ENCODE measurements at regions not wholly inside any gene's neighbourhood (a gene's known extent, or its start where the extent isn't known, plus 50 kb on each side); places are given as distances from the start of the nearest gene placed in this dataset.

DNA sequence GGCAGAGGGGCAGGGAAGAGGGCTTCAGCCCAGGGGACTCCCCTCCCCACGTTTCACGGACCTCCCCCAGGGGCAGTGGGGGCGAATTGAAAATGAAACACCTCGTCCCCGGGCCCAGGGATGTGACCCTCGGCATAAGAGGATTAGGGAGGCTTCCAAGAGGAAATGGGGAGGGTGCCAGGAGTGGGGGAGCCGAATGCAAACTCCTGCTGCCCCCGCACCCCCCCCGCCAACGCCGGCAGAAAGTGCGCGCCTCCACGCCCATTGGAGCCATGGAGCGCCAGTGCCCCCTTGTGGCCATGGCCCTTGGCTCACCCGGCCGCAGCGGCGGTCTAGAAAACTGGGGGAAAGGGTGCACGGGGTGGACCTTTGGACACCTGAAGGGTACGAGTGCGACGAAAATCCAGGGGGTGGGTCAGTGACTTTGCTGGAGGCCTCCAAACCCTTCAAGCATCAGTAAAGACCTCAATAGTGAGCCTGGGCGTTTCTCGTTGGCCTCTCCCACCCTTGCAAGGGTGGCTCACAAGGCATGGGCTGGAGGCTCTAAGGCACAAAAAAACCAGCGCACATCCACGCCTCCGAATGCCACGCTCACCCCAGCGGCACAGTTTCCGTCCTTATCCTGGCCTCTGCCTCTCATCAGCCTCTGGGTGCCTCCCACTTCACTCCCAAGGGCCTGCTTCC is 120.8 kb upstream of the PJA1 start:
- intact Hi-C loops (cut with micrococcal nuclease), result loop anchor here (10.0 kb wide), 1 partner anchor 461 kb away; the partner anchor contains the start of gene EFNB1
- DNase-seq (peak; percentile 84), ATAC-seq (peak; percentile 86)

DNA sequence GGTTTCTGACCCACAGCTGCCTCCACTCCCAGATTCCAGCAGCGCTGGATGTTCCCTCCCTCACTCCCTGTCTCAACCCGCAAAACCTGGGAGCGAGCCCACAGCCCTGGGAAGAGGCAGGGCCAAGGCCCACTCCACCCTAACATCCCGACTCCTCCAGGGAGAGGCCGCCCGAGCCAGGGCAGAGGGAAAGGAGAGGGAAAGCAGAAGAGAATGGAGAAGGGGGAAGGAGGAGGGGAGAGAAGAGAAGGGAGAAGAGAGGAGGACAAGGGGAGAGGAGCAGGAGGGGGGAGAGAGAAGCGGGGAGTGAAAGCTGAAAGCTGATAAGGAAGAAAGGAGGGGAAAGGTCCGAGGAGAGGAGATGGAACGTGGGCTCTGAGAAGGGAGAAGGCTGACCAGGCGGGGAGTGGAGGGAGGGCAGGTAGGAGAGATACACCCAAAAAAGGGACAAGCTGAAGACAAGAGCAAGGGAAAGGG is 120.2 kb upstream of the PJA1 start:
- DNase-seq, result peak; percentile 74

DNA sequence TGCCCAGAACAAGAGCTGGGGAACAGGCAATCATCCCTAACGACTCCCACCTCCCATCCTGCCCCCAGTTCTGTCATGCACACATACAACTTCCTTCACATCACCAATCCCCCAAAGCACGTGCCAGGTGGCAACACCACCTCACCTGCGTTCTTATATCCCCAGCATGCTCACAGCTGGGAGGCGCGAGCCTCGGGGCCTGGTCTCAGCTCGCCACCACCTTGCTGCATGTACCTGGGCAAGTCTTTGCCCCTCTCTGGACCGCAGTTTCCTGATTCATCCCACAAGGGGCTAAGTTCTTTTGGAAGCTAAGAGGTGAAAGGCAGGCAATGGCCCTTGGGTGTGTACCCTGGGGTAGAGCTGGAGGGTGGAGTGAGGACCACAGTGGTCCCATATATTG is 119.2 kb upstream of the PJA1 start:
- intact Hi-C loops (cut with micrococcal nuclease), result loop anchor here (10.0 kb wide), 1 partner anchor 460 kb away; the partner anchor contains the start of gene EFNB1
- DNase-seq (no peak), ATAC-seq (no peak)

More for the DNA sequence above, 120.2 kb upstream of the PJA1 start:
- intact Hi-C loops (cut with micrococcal nuclease), result loop anchor here (10.0 kb wide), 1 partner anchor 461 kb away; the partner anchor contains the start of gene EFNB1
- ATAC-seq, result peak; percentile 84

DNA sequence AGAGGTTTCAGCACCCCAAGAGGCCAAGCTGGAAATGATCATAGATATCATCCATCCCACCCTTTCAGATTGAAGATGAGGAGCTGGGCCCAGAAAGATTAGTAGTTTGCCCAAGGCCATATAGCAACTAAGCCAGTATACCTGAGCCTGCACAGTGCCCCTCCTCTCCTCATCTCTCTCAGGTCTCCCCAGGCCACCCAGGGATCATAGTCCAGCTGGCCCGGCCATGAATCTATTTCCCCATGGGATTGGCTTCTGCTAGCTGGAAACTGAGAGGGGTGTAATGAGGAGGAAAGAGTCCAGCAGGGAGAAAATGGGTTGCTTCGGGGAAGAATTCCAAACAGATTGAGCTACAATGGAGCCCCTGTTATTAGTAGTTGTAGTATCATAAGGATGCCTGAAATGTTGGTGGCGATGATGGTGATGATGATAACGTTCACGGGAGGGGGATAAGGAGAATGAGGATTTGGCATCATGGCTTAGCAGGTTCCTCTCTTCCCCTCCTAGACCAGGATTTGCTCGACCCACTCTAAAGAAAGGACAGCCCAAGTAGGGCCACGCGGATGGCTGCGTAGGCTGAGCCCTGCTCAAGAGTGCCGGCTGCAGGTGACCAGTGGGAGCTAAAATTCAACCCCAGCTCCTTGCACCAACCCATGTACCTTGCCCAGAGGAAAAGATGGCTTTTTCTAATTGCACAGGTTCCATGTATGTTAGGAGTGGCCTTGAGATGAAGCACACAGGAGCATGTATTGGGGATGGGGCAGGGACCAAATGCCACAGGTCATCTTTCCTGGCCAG is 117.8 kb upstream of the PJA1 start:
- DNase-seq (no peak), ATAC-seq (no peak)
- intact Hi-C loops (cut with micrococcal nuclease), result loop anchor here (10.0 kb wide), 1 partner anchor 458 kb away; the partner anchor contains the start of gene EFNB1

DNA sequence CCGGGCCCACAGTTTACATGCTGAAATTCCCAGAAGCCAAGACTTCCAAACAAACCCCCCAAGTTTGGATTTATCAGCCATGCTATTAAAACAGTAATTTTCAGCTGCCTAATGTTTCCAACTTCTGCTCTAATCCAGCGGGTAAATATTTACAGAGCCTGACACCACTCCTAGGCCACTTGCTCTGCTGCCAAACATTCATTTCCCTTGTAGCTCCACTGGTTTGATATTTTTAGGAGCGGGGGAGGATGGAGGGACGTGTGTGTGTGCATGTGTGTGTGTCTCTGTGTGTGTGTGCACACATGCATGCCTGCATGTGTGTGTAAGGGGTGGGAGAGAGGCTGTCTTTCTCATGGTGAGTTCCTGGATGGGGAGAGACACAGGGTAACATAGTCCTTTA is 115.7 kb upstream of the PJA1 start:
- intact Hi-C loops (cut with micrococcal nuclease), result loop anchor here (10.0 kb wide), 1 partner anchor 456 kb away; the partner anchor contains the start of gene EFNB1
- ATAC-seq, result peak; percentile 69
- no peak for DNase-seq

DNA sequence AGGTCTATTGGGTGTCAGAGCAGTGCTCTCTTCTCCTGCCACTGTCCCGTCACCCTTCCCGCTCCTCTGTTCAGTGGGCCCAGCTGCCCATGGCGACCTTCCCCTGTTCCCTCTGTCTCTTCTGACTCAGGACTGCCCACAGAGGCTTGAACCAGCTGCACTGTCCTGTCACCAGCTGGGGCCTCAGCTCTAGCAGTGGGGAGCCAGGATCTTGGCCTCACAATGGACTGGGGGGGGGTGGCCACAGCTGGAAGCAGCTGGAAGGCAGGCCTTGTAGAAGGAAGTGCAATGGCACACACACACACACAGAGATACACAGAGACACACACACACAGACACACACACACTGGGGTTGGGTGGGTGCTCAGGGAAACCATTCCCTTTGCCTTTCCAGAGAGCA is 114.0 kb upstream of the PJA1 start:
- intact Hi-C loops (cut with micrococcal nuclease), result no loop called here
- DNase-seq, result no peak
- ATAC-seq, result no peak

DNA sequence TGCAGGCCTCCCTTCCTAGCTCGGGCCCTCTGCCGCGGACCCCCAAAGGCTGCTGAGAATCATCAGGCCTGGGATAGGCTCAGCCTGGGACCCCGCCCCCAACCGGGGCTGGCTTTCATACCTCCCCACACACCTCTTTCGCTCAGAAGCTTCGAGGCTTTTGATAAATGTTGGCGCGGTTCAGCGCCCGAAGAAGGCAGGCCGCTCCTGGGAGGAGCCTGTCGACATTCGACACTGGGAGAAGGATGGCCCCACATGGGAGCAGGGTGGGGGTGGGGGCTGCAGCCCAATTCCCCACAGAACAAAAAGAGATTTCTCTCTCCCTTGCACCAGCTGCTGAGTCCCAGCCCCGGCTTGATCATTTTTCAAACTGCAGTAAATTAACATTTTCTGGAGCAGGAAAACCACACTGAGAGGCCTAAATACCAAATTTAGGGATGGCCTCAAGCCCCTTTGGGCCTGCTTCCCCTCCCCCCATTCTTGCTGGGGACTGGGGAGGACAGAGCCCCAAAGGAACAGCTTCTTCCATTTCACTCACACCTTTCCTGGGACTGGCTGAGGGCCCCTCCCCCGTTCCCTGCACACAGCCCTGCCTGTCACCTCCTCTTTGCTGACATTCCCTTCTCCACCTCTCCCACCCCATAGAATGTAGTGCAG is 112.9 kb upstream of the PJA1 start:
- ATAC-seq, result peak; percentile 63
- DNase-seq, result no peak
- intact Hi-C loops (cut with micrococcal nuclease), result no loop called here

DNA sequence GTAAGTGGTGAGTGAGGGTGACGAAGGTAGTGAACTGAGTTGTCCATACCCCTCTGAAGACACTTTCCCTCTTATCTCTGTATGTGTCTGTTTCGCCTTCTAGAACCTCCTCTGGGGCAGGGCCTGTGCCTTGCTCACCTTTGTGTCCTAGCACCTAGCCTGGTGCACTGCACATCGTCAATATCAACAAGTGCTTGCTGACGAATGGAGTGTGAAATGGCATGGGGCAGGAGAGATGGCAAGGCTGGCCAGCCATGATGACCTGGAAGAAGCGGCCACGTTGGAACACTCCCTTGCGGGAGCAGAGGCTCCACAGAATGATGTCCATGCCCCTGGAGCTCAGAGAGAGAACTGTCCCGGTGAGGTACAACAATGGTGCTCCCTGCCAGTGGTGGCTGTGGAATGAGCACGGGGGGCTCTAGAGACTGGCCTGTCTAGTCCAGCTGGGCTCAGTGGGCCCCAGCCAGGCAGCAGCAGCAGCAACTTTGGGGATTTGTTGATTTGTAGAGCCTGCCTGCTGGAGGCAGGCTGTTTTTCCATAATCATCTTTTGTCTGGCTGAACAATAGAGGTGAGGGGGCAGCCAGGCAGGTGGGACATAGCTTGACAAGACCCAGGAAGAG is 112.2 kb upstream of the PJA1 start:
- DNase-seq (no peak), ATAC-seq (no peak)
- intact Hi-C loops (cut with micrococcal nuclease), result no loop called here

DNA sequence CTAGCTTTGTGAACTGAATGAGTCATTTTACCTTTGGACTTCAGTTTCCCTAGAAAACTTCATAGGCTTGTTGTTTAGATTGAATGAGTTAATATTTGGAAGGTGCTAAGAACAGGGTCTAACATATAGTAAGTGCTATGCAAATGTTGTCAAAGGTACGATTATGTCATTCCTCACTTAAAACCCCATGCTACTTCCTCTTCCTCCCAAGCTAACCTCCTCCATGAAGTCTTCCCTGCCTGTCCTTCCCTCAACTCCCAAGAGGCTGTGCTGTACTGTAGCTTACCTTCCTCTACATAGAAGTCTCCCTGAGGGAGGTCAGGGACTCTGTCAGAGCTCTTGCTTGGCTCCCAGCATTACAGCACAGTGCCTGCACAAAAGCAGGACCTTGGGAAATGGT is 103.4 kb upstream of the PJA1 start:
- intact Hi-C loops (cut with micrococcal nuclease), result no loop called here
- ATAC-seq (no peak), DNase-seq (no peak)

DNA sequence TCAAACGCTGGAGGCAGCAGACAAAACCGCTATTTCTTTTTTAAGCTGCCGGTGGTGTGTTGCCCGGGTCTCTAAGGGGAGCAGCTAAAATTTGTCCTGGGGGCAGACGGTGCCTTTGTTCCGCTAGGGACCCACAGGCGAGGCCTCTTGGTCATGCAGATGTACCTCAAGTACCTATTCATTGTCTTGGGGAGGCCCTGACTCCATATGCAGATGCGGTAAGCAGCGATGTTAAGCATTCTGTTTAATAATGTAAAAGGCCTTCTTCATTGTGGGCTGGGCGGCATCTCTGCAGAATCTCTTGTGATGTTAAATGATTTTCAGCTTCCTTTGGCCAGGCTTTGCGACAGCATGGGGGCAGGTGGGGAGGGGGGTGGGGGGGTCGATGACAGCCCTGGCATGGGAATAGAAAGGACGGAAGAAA is 98.9 kb upstream of the PJA1 start:
- intact Hi-C loops (cut with micrococcal nuclease), result no loop called here
- DNase-seq, result no peak
- ATAC-seq, result no peak

DNA sequence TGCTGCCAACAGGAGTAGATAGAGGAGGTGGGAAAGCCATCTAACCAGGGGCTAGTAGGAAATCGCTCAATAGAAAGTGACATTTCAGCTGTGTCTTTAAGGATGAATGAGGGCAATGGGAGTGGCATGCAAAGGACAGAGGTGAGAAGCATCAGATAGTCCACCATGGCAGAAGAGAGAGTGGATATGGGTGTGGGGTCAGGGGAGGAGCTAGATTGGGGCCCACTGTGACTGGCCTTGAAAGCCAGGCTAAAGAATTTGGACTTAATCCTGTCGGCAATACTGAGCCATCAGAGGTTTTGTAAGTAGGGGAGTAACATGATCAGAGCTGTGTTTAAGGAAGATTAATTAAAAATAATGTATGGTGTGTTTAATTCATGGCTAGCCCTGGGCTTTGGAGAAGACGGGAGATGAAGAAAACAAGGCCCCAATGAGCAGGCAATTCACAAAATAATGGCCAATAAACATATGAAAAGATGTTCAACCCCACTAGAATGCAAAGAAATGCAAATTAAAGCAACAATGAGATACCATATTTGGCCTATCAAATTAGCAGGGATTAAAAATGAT is 98.1 kb upstream of the PJA1 start:
- intact Hi-C loops (cut with micrococcal nuclease), result no loop called here
- DNase-seq, result no peak
- no peak for ATAC-seq

DNA sequence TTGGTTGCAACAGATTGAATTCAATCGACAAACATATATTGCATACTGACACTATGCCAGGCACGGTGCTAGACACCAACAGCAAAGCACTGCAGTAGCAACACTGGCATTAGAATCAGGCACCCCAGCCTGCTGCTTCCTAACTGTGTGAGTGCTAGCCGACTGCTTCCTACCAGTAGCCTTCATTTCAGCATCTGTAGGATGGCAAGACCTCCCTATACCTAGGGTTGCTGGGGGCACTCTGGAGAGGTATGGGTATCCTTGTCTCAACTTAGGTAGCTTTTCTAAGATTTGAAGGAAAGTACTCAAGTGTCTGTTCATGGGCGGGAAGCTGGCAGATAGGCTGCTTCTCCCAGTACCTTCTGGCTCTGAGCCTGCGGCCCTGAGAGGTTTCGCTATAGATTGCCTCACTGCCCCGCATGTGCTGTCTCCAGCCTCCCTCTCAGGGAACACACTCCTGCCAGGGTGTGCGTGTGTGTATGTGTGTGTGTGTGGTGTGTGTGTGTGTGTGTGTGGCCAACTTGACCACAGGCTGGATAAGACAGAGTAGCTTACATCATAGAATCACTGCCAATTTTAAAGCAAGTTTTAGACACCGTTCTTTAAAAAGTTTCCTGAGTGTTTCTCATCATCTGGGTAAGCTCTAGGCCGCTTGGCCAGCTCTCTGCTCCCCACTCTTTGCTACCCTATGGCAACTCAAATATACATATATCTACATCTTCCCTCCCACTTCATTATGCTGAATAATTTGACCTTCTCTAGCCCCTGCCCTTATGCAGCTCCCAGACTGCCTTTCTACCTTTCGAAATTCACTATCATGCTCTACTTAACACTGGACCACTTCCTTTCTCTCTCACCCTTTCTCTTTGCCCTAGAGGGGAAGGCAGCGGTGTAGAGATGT is 97.0 kb upstream of the PJA1 start:
- intact Hi-C loops (cut with micrococcal nuclease), result no loop called here
- ATAC-seq, result no peak
- no peak for DNase-seq

DNA sequence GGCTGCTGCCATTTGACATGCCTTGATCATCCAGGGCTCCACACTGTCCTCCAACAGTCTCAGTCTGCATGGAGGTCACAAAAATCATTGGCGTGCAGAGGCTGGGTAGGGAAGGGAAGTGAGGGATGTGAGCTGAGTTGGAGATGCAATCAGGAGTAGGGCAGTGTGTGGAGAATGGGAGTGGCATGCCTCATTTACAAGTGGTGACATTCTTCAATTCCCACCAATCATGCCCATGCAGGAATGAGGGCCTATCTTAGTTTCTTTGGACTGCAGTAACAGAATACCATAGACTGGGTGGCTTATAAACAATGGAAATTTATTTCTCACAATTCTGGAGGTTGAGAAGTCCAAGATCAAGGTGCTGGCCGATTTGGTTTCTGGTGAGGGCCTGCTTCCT is 94.9 kb upstream of the PJA1 start:
- intact Hi-C loops (cut with micrococcal nuclease), result no loop called here
- ATAC-seq (no peak), DNase-seq (no peak)

DNA sequence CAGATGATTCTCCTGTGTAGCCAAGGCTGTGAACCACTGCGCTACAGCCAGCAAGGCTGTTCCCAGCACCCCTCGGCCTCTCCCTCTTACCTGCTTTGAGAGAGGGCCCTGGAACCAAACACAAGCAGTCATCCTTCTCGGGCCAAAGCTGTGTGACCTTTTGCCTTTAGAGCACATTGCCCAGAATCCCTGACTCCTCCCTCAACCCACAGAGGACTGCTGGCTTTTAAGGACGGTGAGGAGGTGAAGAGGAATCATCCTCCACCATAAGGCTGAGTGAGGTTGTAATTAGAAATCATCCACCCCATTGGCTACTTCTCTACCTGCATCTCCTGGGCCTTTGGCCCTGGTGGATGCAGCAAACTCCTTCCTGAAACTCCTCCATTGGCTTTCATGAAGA is 93.6 kb upstream of the PJA1 start:
- DNase-seq, result no peak
- intact Hi-C loops (cut with micrococcal nuclease), result no loop called here
- ATAC-seq, result no peak

DNA sequence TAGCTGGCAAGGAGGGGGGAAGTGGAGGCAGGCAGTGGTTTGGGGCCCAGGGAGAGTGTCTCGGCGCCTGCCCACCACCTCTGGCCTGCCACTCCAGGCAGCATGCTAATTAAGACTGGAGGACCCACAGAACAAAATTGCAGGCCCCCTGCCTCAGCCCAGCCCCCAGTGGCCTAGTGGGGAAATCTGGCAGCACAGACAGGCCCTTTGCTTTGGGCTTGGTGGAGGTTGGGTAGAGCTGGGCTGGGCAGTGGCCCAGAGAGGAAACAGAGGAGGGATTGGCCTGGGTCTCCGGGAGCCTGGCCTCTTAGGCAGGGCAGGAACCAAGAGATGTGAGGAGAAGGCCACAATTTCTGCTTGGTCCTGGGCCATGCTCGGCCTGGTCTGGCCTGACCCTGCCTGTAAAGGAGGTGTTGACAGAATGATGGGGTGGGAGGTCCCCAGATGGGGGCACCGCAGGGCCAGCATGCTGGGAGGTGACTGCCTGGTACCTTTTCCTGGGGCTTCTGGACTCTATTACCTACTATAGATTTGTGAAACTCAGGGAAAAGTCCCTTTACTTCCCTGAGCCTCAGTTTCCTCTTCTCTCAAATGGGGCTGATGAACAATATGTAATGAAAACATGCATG is 92.4 kb upstream of the PJA1 start:
- DNase-seq, result no peak
- intact Hi-C loops (cut with micrococcal nuclease), result no loop called here
- ATAC-seq, result no peak

DNA sequence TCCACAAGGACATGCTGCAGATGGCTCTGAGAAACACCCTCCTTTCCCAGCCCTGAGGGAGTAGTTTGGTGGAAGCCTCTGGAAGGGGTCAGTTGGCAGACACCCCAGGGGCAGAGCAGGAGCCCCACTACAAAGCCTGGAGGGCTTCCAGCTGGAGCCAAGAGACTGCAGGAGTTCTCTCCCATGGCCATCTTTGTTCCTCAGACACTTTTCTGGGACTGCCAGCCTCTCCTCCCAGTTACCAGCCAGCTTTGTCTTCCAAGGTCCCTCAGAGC is 91.0 kb upstream of the PJA1 start:
- DNase-seq, result no peak
- ATAC-seq, result no peak
- intact Hi-C loops (cut with micrococcal nuclease), result no loop called here

DNA sequence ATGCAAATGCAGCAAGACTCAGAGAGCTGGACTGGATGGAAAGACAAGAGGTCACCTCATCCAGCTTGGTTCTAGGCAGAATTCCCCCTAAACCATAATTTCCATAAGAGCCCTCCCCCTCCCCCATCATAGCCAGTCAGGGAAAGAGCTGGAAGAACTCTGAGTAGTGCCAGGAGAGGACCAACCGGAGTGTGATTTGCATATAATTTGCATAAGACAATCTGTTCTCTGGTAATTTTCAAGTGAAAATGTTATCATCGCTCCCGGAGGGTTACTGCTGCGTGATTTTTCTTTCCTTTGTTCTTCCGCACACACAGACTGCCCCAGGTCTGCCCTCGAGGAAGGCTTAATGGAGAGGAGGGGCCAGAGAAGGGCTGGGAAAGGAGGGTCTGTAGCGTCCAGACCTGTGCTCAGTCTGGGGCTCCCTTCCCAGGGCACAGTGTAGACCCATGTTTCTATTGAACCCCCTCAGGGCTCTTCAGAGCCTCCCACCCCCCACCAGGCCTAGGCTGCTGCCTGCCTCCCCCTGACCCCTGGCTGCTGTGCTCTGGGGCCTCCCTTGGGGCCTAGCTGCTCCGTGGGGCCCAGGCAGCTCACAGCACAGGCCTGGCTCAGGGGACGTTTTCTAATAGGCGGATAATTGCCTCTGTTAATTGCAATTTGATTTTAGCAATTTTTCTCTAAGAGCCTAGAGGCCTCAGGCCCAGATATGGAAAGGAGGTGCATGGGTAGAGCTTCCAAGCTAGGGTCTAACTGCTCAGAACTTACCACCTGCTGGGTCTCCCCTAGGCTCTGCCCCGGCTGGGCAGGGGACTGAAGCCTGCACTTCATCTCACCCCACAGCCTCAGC is 90.4 kb upstream of the PJA1 start:
- intact Hi-C loops (cut with micrococcal nuclease), result no loop called here
- DNase-seq (no peak), ATAC-seq (no peak)

Measured in left ventricle myocardium superior (tissue), 1 donor.